OCI-LY1 (cell line): ENCODE measurements at regions not wholly inside any gene's neighbourhood (a gene's known extent, or its start where the extent isn't known, plus 50 kb on each side); places are given as distances from the start of the nearest gene placed in this dataset.

Experiments used
- H2AFZ ChIP-seq: fragments of 200-600 bp; sonication (generic), shearing (Covaris generic); 2 replicates; pipeline ENCODE4 v1.6.0; 2014; ENCODE audit warnings: antibody characterized with exemption, mild to moderate bottlenecking, low read length
- H3F3A ChIP-seq: fragments of 200-600 bp; sonication (generic), shearing (Covaris generic); 2 replicates; pipeline ENCODE4 v1.6.0; 2014; ENCODE audit warnings: mild to moderate bottlenecking, antibody characterized with exemption, low read length, moderate library complexity; ENCODE audit not compliant: insufficient read depth
- H3K27ac ChIP-seq: fragments of 200-600 bp; sonication (generic); 2 replicates; pipeline ENCODE4 v1.5.1; 2014; ENCODE audit warnings: low read length, mixed run types, mild to moderate bottlenecking, low read depth; ENCODE audit not compliant: poor library complexity, severe bottlenecking
- H3K27me3 ChIP-seq: fragments of 200-600 bp; sonication (generic); 2 replicates; pipeline ENCODE4 v1.6.0; 2014; ENCODE audit warnings: antibody characterized with exemption, mild to moderate bottlenecking, low read length, moderate library complexity; ENCODE audit not compliant: insufficient read depth
- H3K36me3 ChIP-seq: fragments of 200-600 bp; sonication (generic); 2 replicates; pipeline ENCODE4 v1.6.1; 2014; ENCODE audit warnings: mild to moderate bottlenecking, antibody characterized with exemption, low read length, moderate library complexity, mixed read lengths; ENCODE audit not compliant: insufficient read depth
- H3K4me1 ChIP-seq: fragments of 200-600 bp; sonication (generic); 2 replicates; pipeline ENCODE4 v1.5.1; 2014; ENCODE audit warnings: mild to moderate bottlenecking, low read length, moderate library complexity; ENCODE audit not compliant: insufficient read depth, severe bottlenecking
- H3K4me2 ChIP-seq: fragments of 200-600 bp; sonication (generic), shearing (Covaris generic); 2 replicates; pipeline ENCODE4 v1.6.1; 2014; ENCODE audit warnings: low read length
- H3K4me3 ChIP-seq: fragments of 200-600 bp; sonication (generic); 2 replicates; pipeline ENCODE4 v1.5.1; 2014; ENCODE audit warnings: low read length, low read depth, mild to moderate bottlenecking, mixed read lengths; ENCODE audit not compliant: poor library complexity, severe bottlenecking
- H3K79me2 ChIP-seq: fragments of 200-600 bp; shearing (Covaris generic); 2 replicates; pipeline ENCODE4 v1.6.1; 2016; ENCODE audit warnings: mixed run types, low read length, mixed read lengths; ENCODE audit not compliant: insufficient read depth
- H3K9ac ChIP-seq: fragments of 200-600 bp; sonication (generic), shearing (Covaris generic); 2 replicates; pipeline ENCODE4 v1.6.1; 2014; ENCODE audit warnings: mild to moderate bottlenecking, low read length, mixed read lengths
- H3K9me2 ChIP-seq: fragments of 200-600 bp; sonication (generic), shearing (Covaris generic); 2 replicates; pipeline ENCODE4 v1.6.1; 2014; ENCODE audit warnings: low read depth, mild to moderate bottlenecking, low read length, mixed read lengths
- H3K9me3 ChIP-seq: fragments of 200-600 bp; shearing (Covaris generic); 2 replicates; pipeline ENCODE4 v1.6.1; 2014; ENCODE audit warnings: low read length, mixed read lengths
- H4K20me1 ChIP-seq: fragments of 200-600 bp; sonication (generic), shearing (Covaris generic); 2 replicates; pipeline ENCODE4 v1.6.0; 2016; ENCODE audit warnings: mild to moderate bottlenecking, low read length; ENCODE audit not compliant: insufficient read depth
- EZH2 ChIP-seq: fragments of 200-600 bp; sonication (generic), shearing (Covaris generic); IDR thresholded peaks from 2 replicates; pipeline ENCODE4 v1.8.0; 2017; ENCODE audit warnings: borderline replicate concordance, mixed run types, mild to moderate bottlenecking, antibody characterized with exemption, low read length, moderate library complexity, mixed read lengths
- TF ChIP-seq, protein P1 (sequence below): fragments of 200-600 bp; sonication (generic), shearing (Covaris generic); IDR thresholded peaks from 2 replicates; pipeline ENCODE4 v1.5.1; 2017; ENCODE audit warnings: mild to moderate bottlenecking, antibody characterized with exemption, low read length, moderate library complexity, mixed read lengths

DNA sequence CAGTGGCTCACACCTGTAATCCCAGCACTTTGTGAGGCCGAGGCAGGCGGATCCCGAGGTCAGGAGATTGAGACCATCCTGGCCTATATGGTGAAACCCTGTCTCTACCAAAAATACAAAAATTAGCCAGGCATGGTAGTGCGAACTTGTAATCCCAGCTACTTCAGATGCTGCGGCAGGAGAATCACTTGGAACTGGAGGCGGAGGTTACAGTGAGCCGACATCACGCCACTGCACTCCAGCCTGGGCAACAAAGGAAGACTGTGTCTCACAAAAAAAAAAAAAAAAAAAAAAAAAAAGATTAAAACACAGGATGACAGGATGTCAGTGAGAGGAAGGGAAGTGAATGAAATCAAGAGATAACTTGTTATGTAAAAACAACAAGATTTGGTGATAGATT lies 1158.5 kb downstream of the PCDH9 start:
- no peak overlapping the region for H3K4me3 ChIP-seq
- H3K9me2 ChIP-seq: no peaks in the 10 kb centered on the region
- TF ChIP-seq, protein P1, sequence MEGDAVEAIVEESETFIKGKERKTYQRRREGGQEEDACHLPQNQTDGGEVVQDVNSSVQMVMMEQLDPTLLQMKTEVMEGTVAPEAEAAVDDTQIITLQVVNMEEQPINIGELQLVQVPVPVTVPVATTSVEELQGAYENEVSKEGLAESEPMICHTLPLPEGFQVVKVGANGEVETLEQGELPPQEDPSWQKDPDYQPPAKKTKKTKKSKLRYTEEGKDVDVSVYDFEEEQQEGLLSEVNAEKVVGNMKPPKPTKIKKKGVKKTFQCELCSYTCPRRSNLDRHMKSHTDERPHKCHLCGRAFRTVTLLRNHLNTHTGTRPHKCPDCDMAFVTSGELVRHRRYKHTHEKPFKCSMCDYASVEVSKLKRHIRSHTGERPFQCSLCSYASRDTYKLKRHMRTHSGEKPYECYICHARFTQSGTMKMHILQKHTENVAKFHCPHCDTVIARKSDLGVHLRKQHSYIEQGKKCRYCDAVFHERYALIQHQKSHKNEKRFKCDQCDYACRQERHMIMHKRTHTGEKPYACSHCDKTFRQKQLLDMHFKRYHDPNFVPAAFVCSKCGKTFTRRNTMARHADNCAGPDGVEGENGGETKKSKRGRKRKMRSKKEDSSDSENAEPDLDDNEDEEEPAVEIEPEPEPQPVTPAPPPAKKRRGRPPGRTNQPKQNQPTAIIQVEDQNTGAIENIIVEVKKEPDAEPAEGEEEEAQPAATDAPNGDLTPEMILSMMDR: no peak
- no peak for TF ChIP-seq EZH2
- 0 out of 2 replicates have a peak overlapping the region, but pooled peaks have one; percentile 47 for H2AFZ ChIP-seq
- H4K20me1 ChIP-seq: no peaks in the 10 kb centered on the region
- H3K9me3 ChIP-seq: no peaks in the 10 kb centered on the region
- H3K36me3 ChIP-seq: no peaks in the 10 kb centered on the region
- no peaks in the 10 kb centered on the region for H3K79me2 ChIP-seq
- no peak overlapping the region for H3K9ac ChIP-seq
- peaks cover 5% of the 10 kb centered on the region for H3K4me1 ChIP-seq
- H3K27ac ChIP-seq: no peak overlapping the region
- H3K4me2 ChIP-seq: no peak overlapping the region
- H3F3A ChIP-seq: no peaks in the 10 kb centered on the region
- no peaks in the 10 kb centered on the region for H3K27me3 ChIP-seq

DNA sequence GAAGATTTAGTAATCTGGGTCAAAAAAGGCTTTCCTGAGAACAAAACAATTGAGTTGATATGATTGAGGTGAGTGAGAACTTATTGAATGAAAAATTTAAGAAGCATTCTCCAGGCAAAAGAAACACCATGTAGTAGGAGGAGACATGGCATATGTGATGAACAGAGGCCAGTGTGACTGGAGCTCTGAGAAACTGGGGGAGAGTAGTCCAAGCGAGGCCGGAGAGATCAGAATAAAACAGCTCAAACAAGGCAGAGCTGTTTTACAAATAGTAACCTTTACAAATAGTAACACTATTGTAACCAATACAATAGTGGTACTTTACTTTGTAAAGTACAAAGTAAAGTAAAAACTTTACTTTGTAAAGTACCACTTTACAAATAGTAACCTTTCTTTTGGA lies 1159.1 kb downstream of the PCDH9 start:
- H3K4me1 ChIP-seq: peaks cover 5% of the 10 kb centered on the region
- no peak overlapping the region for H3K9ac ChIP-seq
- H3K4me2 ChIP-seq: no peak overlapping the region
- no peaks in the 10 kb centered on the region for H3K9me3 ChIP-seq
- no peaks in the 10 kb centered on the region for H3F3A ChIP-seq
- no peak overlapping the region for H3K4me3 ChIP-seq
- no peaks in the 10 kb centered on the region for H3K79me2 ChIP-seq
- H3K9me2 ChIP-seq: no peaks in the 10 kb centered on the region
- no peaks in the 10 kb centered on the region for H3K36me3 ChIP-seq
- no peaks in the 10 kb centered on the region for H4K20me1 ChIP-seq
- H3K27ac ChIP-seq: no peak overlapping the region
- H2AFZ ChIP-seq: peak overlapping the region; percentile 47
- TF ChIP-seq, protein P1: no peak
- no peaks in the 10 kb centered on the region for H3K27me3 ChIP-seq

DNA sequence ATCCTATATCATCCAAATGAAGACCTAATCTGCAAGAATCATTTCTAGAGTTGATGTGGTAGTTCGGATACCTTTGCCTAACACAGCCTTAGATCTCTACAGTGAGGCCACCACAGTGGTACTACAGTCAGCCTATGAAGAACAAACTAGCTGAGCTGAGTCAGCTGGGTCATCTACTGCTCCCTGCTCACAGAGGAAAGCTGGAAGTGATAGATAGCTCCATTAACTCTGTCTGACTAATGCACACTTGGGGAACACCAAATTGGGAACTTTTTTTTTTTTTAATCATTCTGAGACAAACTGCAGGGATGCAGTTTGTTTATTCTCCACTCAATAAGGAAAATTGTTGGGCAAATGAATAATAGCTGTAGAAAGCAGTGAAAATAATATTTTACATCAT lies 1160.6 kb downstream of the PCDH9 start:
- Histone ChIP-seq H3K27ac (no peak overlapping the region), H3K4me3 (no peak overlapping the region), H3K27me3 (no peaks in the 10 kb centered on the region), H3F3A (no peaks in the 10 kb centered on the region), H3K9ac (no peak overlapping the region), H4K20me1 (no peaks in the 10 kb centered on the region), H3K4me2 (no peak overlapping the region), H2AFZ (no peak overlapping the region), H3K9me2 (no peaks in the 10 kb centered on the region), H3K9me3 (no peaks in the 10 kb centered on the region), H3K79me2 (no peaks in the 10 kb centered on the region), H3K36me3 (no peaks in the 10 kb centered on the region), H3K4me1 (peaks cover 5% of the 10 kb centered on the region)
- TF ChIP-seq, protein P1: no peak
- TF ChIP-seq EZH2: no peak
